ENCODE measurements at regions not wholly inside any gene's neighbourhood (a gene's known extent, or its start where the extent isn't known, plus 50 kb on each side); places are given as distances from the start of the nearest gene placed in this dataset.

- WGBS, 2 donors (ENCODE audit: extremely low coverage in 2 of 2, insufficient read length in 2 of 2, insufficient replicate concordance in 1 of 2): no CpG with 5 or more reads among the region's 1 CpG
- Histone ChIP-seq H3K27me3 (ENCODE audit: control insufficient read depth in 3 of 3, insufficient read depth in 3 of 3, low read depth in 1 of 3, low read length in 3 of 3) (no peaks in the 10 kb centered on the region), H2AFZ (ENCODE audit: low read length) (no peak overlapping the region), H3K18ac (ENCODE audit: low read length) (no peak overlapping the region), H3K4me1 (ENCODE audit: control insufficient read depth in 2 of 2, insufficient read depth in 1 of 2, low read depth in 1 of 2, low read length in 2 of 2) (no peaks in the 10 kb centered on the region), H2BK12ac (ENCODE audit: low read length) (no peak overlapping the region), H3K9me3 (replicated peaks in 1 of 2; ENCODE audit: control insufficient read depth in 2 of 2, insufficient read depth in 1 of 2, low read depth in 1 of 2, low read length in 2 of 2) (no peaks in the 10 kb centered on the region), H3K36me3 (replicated peaks in 1 of 2; ENCODE audit: control insufficient read depth in 2 of 2, insufficient read depth in 2 of 2, low read length in 2 of 2) (no peaks in the 10 kb centered on the region), H3K23ac (ENCODE audit: low read depth, low read length, poor library complexity) (no peak overlapping the region), H3K27ac (replicated peaks; ENCODE audit: low read length) (no peak overlapping the region), H2BK5ac (ENCODE audit: low read length) (no peak overlapping the region), H3K4me2 (ENCODE audit: insufficient read depth, low read length, poor library complexity, severe bottlenecking) (no peak overlapping the region), H4K8ac (ENCODE audit: low read depth, low read length) (no peak overlapping the region), H2AK5ac (ENCODE audit: low read depth, low read length) (no peak overlapping the region), H2BK120ac (ENCODE audit: low read depth, low read length) (no peak overlapping the region), H3K4me3 (ENCODE audit: low read length in 2 of 2) (no peak overlapping the region), H3K4ac (ENCODE audit: low read length) (no peak overlapping the region), H3K14ac (ENCODE audit: low read length) (no peak overlapping the region), H3K9ac (ENCODE audit: low read depth, low read length, poor library complexity) (no peak overlapping the region), H3K79me1 (ENCODE audit: low read depth, low read length) (no peaks in the 10 kb centered on the region), H2BK15ac (ENCODE audit: low read length) (no peak overlapping the region), H4K91ac (ENCODE audit: low read depth, low read length, poor library complexity) (no peak overlapping the region)
- no peak for DNase-seq (ENCODE audit: low spot score)
Observed at GRCh38 chr3:118540826-118541225, 493.8 kb downstream of the IGSF11 start.

- Histone ChIP-seq H2BK15ac (ENCODE audit: low read length) (no peak overlapping the region), H3K4me1 (ENCODE audit: control insufficient read depth in 2 of 2, insufficient read depth in 1 of 2, low read depth in 1 of 2, low read length in 2 of 2) (no peaks in the 10 kb centered on the region), H2AK5ac (ENCODE audit: low read depth, low read length) (no peak overlapping the region), H2AFZ (ENCODE audit: low read length) (no peak overlapping the region), H3K4ac (ENCODE audit: low read length) (no peak overlapping the region), H3K79me1 (ENCODE audit: low read depth, low read length) (no peaks in the 10 kb centered on the region), H3K27ac (replicated peaks; ENCODE audit: low read length) (no peak overlapping the region), H4K91ac (ENCODE audit: low read depth, low read length, poor library complexity) (no peak overlapping the region), H3K4me3 (ENCODE audit: low read length in 2 of 2) (no peak overlapping the region), H3K18ac (ENCODE audit: low read length) (no peak overlapping the region), H3K4me2 (ENCODE audit: insufficient read depth, low read length, poor library complexity, severe bottlenecking) (no peak overlapping the region), H3K23ac (ENCODE audit: low read depth, low read length, poor library complexity) (no peak overlapping the region), H2BK5ac (ENCODE audit: low read length) (no peak overlapping the region), H2BK120ac (ENCODE audit: low read depth, low read length) (no peak overlapping the region), H3K27me3 (ENCODE audit: control insufficient read depth in 3 of 3, insufficient read depth in 3 of 3, low read depth in 1 of 3, low read length in 3 of 3) (no peaks in the 10 kb centered on the region), H3K9me3 (replicated peaks in 1 of 2; ENCODE audit: control insufficient read depth in 2 of 2, insufficient read depth in 1 of 2, low read depth in 1 of 2, low read length in 2 of 2) (no peaks in the 10 kb centered on the region), H3K9ac (ENCODE audit: low read depth, low read length, poor library complexity) (no peak overlapping the region), H2BK12ac (ENCODE audit: low read length) (no peak overlapping the region), H4K8ac (ENCODE audit: low read depth, low read length) (no peak overlapping the region), H3K36me3 (replicated peaks in 1 of 2; ENCODE audit: control insufficient read depth in 2 of 2, insufficient read depth in 2 of 2, low read length in 2 of 2) (no peaks in the 10 kb centered on the region), H3K14ac (ENCODE audit: low read length) (no peak overlapping the region)
- no peak for DNase-seq (ENCODE audit: low spot score)
- WGBS, 2 donors (ENCODE audit: extremely low coverage in 2 of 2, insufficient read length in 2 of 2, insufficient replicate concordance in 1 of 2): no CpG with 5 or more reads among the region's 2 CpGs
Observed at GRCh38 chr3:118541796-118542195, 492.9 kb downstream of the IGSF11 start.

- no peak overlapping the region for H3K27ac ChIP-seq (replicated peaks; ENCODE audit: low read length)
- H3K9me3 ChIP-seq (replicated peaks in 1 of 2; ENCODE audit: control insufficient read depth in 2 of 2, insufficient read depth in 1 of 2, low read depth in 1 of 2, low read length in 2 of 2): no peaks in the 10 kb centered on the region
- no peak overlapping the region for H2AFZ ChIP-seq (ENCODE audit: low read length)
- no peak overlapping the region for H3K4me3 ChIP-seq (ENCODE audit: low read length in 2 of 2)
- H3K23ac ChIP-seq (ENCODE audit: low read depth, low read length, poor library complexity): no peak overlapping the region
- H2BK12ac ChIP-seq (ENCODE audit: low read length): no peak overlapping the region
- no peak overlapping the region for H3K14ac ChIP-seq (ENCODE audit: low read length)
- H3K27me3 ChIP-seq (ENCODE audit: control insufficient read depth in 3 of 3, insufficient read depth in 3 of 3, low read depth in 1 of 3, low read length in 3 of 3): no peaks in the 10 kb centered on the region
- no peak overlapping the region for H2BK15ac ChIP-seq (ENCODE audit: low read length)
- H4K91ac ChIP-seq (ENCODE audit: low read depth, low read length, poor library complexity): no peak overlapping the region
- no peaks in the 10 kb centered on the region for H3K79me1 ChIP-seq (ENCODE audit: low read depth, low read length)
- H2BK5ac ChIP-seq (ENCODE audit: low read length): no peak overlapping the region
- H3K4me1 ChIP-seq (ENCODE audit: control insufficient read depth in 2 of 2, insufficient read depth in 1 of 2, low read depth in 1 of 2, low read length in 2 of 2): no peaks in the 10 kb centered on the region
- no peak overlapping the region for H4K8ac ChIP-seq (ENCODE audit: low read depth, low read length)
- no CpG with 5 or more reads among the region's 1 CpG for WGBS, 2 donors (ENCODE audit: extremely low coverage in 2 of 2, insufficient read length in 2 of 2, insufficient replicate concordance in 1 of 2)
- no peak for DNase-seq (ENCODE audit: low spot score)
- H2BK120ac ChIP-seq (ENCODE audit: low read depth, low read length): no peak overlapping the region
- no peak overlapping the region for H3K9ac ChIP-seq (ENCODE audit: low read depth, low read length, poor library complexity)
- H3K36me3 ChIP-seq (replicated peaks in 1 of 2; ENCODE audit: control insufficient read depth in 2 of 2, insufficient read depth in 2 of 2, low read length in 2 of 2): no peaks in the 10 kb centered on the region
- no peak overlapping the region for H3K4me2 ChIP-seq (ENCODE audit: insufficient read depth, low read length, poor library complexity, severe bottlenecking)
- no peak overlapping the region for H3K4ac ChIP-seq (ENCODE audit: low read length)
- H2AK5ac ChIP-seq (ENCODE audit: low read depth, low read length): no peak overlapping the region
- no peak overlapping the region for H3K18ac ChIP-seq (ENCODE audit: low read length)
Observed at GRCh38 chr3:118543832-118544231, 490.8 kb downstream of the IGSF11 start.

- no peaks in the 10 kb centered on the region for H3K79me1 ChIP-seq (ENCODE audit: low read depth, low read length)
- H4K91ac ChIP-seq (ENCODE audit: low read depth, low read length, poor library complexity): no peak overlapping the region
- no peak overlapping the region for H2AFZ ChIP-seq (ENCODE audit: low read length)
- H3K27me3 ChIP-seq (ENCODE audit: control insufficient read depth in 3 of 3, insufficient read depth in 3 of 3, low read depth in 1 of 3, low read length in 3 of 3): no peaks in the 10 kb centered on the region
- no peak overlapping the region for H3K9ac ChIP-seq (ENCODE audit: low read depth, low read length, poor library complexity)
- H3K27ac ChIP-seq (replicated peaks; ENCODE audit: low read length): no peak overlapping the region
- H2BK12ac ChIP-seq (ENCODE audit: low read length): no peak overlapping the region
- no peak overlapping the region for H2BK120ac ChIP-seq (ENCODE audit: low read depth, low read length)
- no peak overlapping the region for H3K14ac ChIP-seq (ENCODE audit: low read length)
- H2BK15ac ChIP-seq (ENCODE audit: low read length): no peak overlapping the region
- H3K23ac ChIP-seq (ENCODE audit: low read depth, low read length, poor library complexity): no peak overlapping the region
- H3K4me1 ChIP-seq (ENCODE audit: control insufficient read depth in 2 of 2, insufficient read depth in 1 of 2, low read depth in 1 of 2, low read length in 2 of 2): no peaks in the 10 kb centered on the region
- H3K36me3 ChIP-seq (replicated peaks in 1 of 2; ENCODE audit: control insufficient read depth in 2 of 2, insufficient read depth in 2 of 2, low read length in 2 of 2): no peaks in the 10 kb centered on the region
- no peak for DNase-seq (ENCODE audit: low spot score)
- no CpG with 5 or more reads among the region's 5 CpGs for WGBS, 2 donors (ENCODE audit: extremely low coverage in 2 of 2, insufficient read length in 2 of 2, insufficient replicate concordance in 1 of 2)
- no peak overlapping the region for H3K4me3 ChIP-seq (ENCODE audit: low read length in 2 of 2)
- H4K8ac ChIP-seq (ENCODE audit: low read depth, low read length): no peak overlapping the region
- H3K9me3 ChIP-seq (replicated peaks in 1 of 2; ENCODE audit: control insufficient read depth in 2 of 2, insufficient read depth in 1 of 2, low read depth in 1 of 2, low read length in 2 of 2): no peaks in the 10 kb centered on the region
- no peak overlapping the region for H3K4me2 ChIP-seq (ENCODE audit: insufficient read depth, low read length, poor library complexity, severe bottlenecking)
- no peak overlapping the region for H3K4ac ChIP-seq (ENCODE audit: low read length)
- no peak overlapping the region for H3K18ac ChIP-seq (ENCODE audit: low read length)
- H2AK5ac ChIP-seq (ENCODE audit: low read depth, low read length): no peak overlapping the region
- H2BK5ac ChIP-seq (ENCODE audit: low read length): no peak overlapping the region
Observed at GRCh38 chr3:118544458-118544857, 490.2 kb downstream of the IGSF11 start.

Data from neuronal stem cell (in vitro differentiated cells).